ENCODE measurements at regions not wholly inside any gene's neighbourhood (a gene's known extent, or its start where the extent isn't known, plus 50 kb on each side); places are given as distances from the start of the nearest gene placed in this dataset.

DNA sequence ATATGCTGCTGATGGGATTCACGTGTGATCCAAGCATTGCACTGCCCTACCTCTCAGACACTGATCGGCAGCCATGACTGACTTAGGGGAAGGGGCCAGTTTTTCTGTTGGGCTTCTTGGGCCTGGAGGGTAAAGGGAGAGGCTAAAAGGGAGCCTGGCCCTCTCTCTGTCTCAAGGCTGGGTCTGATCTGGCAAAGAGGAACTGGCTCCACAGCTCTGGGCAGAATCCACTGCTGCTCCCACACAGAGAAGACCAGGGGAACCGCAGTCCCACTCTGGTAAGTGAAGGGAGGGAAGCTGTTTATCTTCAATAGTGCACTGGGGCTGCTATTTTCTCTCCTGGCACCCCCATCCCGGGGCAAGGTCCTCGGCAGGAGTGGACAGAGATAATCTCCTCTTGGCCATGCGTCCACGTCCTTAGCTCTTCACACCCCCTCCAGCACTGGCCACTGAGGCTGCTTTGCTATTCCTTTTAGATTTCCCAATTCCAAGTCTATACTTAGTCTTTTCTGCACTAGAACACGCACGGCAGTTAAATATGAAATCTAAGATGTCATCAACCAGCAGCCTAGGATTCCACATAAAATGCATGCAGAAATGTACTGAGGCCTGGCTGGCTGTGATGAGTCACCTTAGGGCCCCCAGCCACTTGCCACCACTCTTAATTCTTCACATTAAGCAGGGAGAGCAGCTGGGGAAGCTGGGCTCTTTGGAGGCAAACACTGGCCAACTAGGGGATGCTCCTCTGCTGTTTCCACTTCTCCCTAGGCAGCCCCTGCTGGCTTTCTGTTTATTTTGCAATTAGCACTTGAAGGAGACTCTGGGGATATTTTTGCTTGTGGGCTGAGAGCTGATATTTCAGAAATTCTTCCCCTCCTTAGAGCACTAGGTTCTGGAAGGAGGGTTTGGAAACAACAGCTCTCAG lies 87.8 kb upstream of the ARMC2 start:
- no peaks in the 10 kb centered on the region for H4K20me1 ChIP-seq
- no peak for TF ChIP-seq Cebpa-rat (IDR thresholded peaks at IDR 0.05)
- H3K36me3 ChIP-seq: no peaks in the 10 kb centered on the region
- peak overlapping the region in 1 of 11 experiments; percentile 22; a peak in 1 of 22 replicates for H3K4me2 ChIP-seq
- H3K9ac ChIP-seq: no peak overlapping the region
- H3K4me1 ChIP-seq: peaks cover 5 to 28% (median 14%) of the 10 kb centered on the region in 10 experiments; a peak in 16 of 20 replicates
- H3K4me3 ChIP-seq: no peak overlapping the region
- H3K27ac ChIP-seq: no peak overlapping the region
- H3K27me3 ChIP-seq: no peaks in the 10 kb centered on the region
- no peaks in the 10 kb centered on the region for H3K9me3 ChIP-seq (replicated peaks in 1 of 11)

GRCh38 chr6:108762394-108762793 lies 85.8 kb upstream of the ARMC2 start:
- H3K4me1 ChIP-seq: peaks cover 0 to 21% (median 5%) of the 10 kb centered on the region in 10 experiments; a peak in 10 of 20 replicates
- H3K36me3 ChIP-seq: no peaks in the 10 kb centered on the region
- no peaks in the 10 kb centered on the region for H3K9me3 ChIP-seq (replicated peaks in 1 of 11)
- no peak overlapping the region for H3K27ac ChIP-seq
- H3K4me2 ChIP-seq: peak overlapping the region in 5 of 11 experiments; percentile 30 to 50 (median 43); a peak in 10 of 22 replicates
- H4K20me1 ChIP-seq: no peaks in the 10 kb centered on the region
- no peaks in the 10 kb centered on the region for H3K27me3 ChIP-seq
- no peak for TF ChIP-seq Cebpa-rat (IDR thresholded peaks at IDR 0.05)
- no peak overlapping the region for H3K9ac ChIP-seq
- H3K4me3 ChIP-seq: no peak overlapping the region

- TF ChIP-seq Cebpa-rat (IDR thresholded peaks at IDR 0.05): no peak
- Histone ChIP-seq H3K4me1 (peaks cover 0 to 21% (median 5%) of the 10 kb centered on the region in 10 experiments; a peak in 10 of 20 replicates), H3K27me3 (no peaks in the 10 kb centered on the region), H3K36me3 (no peaks in the 10 kb centered on the region), H3K9ac (no peak overlapping the region), H3K4me2 (no peak overlapping the region), H3K9me3 (replicated peaks in 1 of 11) (no peaks in the 10 kb centered on the region), H4K20me1 (no peaks in the 10 kb centered on the region), H3K4me3 (no peak overlapping the region), H3K27ac (no peak overlapping the region)
Measured at GRCh38 chr6:108763931-108764579, 84.2 kb upstream of the ARMC2 start.

DNA sequence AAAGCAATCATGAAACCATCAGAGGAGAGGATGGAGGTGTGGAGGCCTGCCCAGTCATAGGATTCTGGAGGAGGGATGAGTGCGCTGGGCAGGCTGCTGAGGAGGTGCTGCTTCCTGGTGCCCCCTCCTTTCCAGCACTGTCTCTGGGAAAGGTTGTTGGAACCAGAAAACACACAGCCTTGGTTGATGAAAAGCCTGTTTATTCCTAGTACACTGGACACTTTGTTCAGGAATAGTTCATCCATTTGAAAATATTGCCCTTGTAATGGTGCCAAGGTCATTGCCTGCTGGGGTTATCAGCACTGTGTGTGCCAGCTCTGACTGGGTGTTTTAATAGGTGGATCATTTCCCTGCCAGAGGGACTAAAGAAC lies 83.7 kb upstream of the ARMC2 start:
- H3K9me3 ChIP-seq (replicated peaks in 1 of 11): no peaks in the 10 kb centered on the region

DNA sequence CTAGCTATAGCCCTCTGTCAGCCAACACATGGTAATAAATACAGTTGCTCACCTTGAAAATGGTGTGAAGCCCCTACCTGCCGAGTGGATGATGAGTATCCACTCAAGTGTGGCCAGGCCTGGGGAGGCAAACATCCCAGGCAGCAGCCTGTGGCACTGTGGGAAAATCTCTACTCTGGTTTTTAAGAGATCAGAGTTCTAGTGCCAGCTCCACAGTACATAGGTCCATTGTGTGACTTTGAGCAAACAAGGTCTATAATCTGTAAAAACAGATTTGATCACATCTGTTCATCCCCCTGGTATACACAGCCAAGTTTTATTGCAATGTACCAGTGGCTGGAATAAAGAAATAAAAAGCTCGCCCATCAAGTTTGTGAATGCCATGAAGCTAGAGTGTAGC lies 82.7 kb upstream of the ARMC2 start:
- Histone ChIP-seq H3K9ac (no peak overlapping the region), H3K27ac (no peak overlapping the region), H3K36me3 (no peaks in the 10 kb centered on the region), H3K4me1 (peaks cover 0 to 18% (median 5%) of the 10 kb centered on the region in 10 experiments; a peak in 10 of 20 replicates), H3K4me3 (no peak overlapping the region), H4K20me1 (no peaks in the 10 kb centered on the region), H3K27me3 (no peaks in the 10 kb centered on the region), H3K4me2 (no peak overlapping the region), H3K9me3 (replicated peaks in 1 of 11) (no peaks in the 10 kb centered on the region)
- no peak for TF ChIP-seq Cebpa-rat (IDR thresholded peaks at IDR 0.05)

More for the DNA sequence above, 83.7 kb upstream of the ARMC2 start:
- Histone ChIP-seq H3K9ac (no peak overlapping the region), H3K4me1 (peaks cover 0 to 21% (median 5%) of the 10 kb centered on the region in 10 experiments; a peak in 10 of 20 replicates), H4K20me1 (no peaks in the 10 kb centered on the region), H3K4me2 (no peak overlapping the region), H3K36me3 (no peaks in the 10 kb centered on the region), H3K27me3 (no peaks in the 10 kb centered on the region), H3K4me3 (no peak overlapping the region), H3K27ac (no peak overlapping the region)
- no peak for TF ChIP-seq Cebpa-rat (IDR thresholded peaks at IDR 0.05)

DNA sequence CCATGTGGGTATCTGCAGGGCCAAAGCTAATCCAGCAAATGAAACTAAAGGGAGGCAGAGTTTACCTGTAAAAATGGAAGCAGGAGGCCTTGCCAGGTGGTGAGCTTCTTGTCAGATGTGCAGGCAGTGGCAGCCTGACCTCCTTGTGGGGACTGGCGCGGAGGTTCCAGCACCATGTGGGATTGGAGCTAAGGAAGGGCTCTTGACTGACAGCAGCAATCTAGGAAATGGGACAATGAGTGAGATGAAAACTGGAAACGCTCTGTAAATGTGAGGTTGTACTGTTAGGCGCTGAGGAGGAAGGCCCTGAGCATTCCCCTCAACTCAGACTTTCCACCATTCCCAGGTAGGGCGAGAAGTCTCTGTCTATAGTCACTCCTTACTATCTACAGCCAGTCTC lies 81.8 kb upstream of the ARMC2 start:
- TF ChIP-seq Cebpa-rat (IDR thresholded peaks at IDR 0.05): no peak
- Histone ChIP-seq H3K27me3 (no peaks in the 10 kb centered on the region), H3K9ac (no peak overlapping the region), H3K36me3 (no peaks in the 10 kb centered on the region), H3K4me3 (no peak overlapping the region), H3K27ac (no peak overlapping the region), H4K20me1 (no peaks in the 10 kb centered on the region), H3K4me2 (no peak overlapping the region), H3K9me3 (replicated peaks in 1 of 11) (no peaks in the 10 kb centered on the region), H3K4me1 (peaks cover 0 to 17% (median 5%) of the 10 kb centered on the region in 10 experiments; a peak in 10 of 20 replicates)

DNA sequence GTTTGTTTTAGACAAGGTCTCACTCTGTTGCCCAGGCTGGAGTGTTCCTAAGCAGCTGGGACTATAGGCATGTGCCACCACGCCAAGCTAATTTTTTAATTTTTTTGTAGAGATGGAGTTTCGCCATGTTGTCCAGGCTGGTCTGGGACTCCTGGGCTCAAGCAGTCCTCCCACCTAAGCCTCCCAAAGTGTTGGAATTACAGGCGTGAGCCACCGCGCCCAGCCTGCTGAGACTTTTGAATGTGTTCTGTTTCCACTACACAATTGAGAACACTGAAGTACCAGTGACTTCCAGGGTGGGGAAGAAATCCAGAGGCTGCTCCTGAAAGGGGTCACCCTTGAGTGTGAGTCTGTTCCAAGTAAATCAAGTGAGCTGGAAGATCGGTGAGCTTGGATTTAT lies 81.3 kb upstream of the ARMC2 start:
- H3K36me3 ChIP-seq: no peaks in the 10 kb centered on the region
- H3K27ac ChIP-seq: no peak overlapping the region
- no peak overlapping the region for H3K9ac ChIP-seq
- H3K4me3 ChIP-seq: no peak overlapping the region
- TF ChIP-seq Cebpa-rat (IDR thresholded peaks at IDR 0.05): no peak
- no peaks in the 10 kb centered on the region for H3K9me3 ChIP-seq (replicated peaks in 1 of 11)
- H3K4me1 ChIP-seq: peaks cover 0 to 12% (median 4%) of the 10 kb centered on the region in 10 experiments; a peak in 10 of 20 replicates
- no peaks in the 10 kb centered on the region for H3K27me3 ChIP-seq
- H4K20me1 ChIP-seq: no peaks in the 10 kb centered on the region
- H3K4me2 ChIP-seq: no peak overlapping the region

GRCh38 chr6:108767418-108768165 lies 80.6 kb upstream of the ARMC2 start:
- no peaks in the 10 kb centered on the region for H3K9me3 ChIP-seq (replicated peaks in 1 of 11)
- no peaks in the 10 kb centered on the region for H4K20me1 ChIP-seq
- no peaks in the 10 kb centered on the region for H3K36me3 ChIP-seq
- no peak for TF ChIP-seq Cebpa-rat (IDR thresholded peaks at IDR 0.05)
- no peak overlapping the region for H3K9ac ChIP-seq
- no peaks in the 10 kb centered on the region for H3K27me3 ChIP-seq
- H3K4me2 ChIP-seq: no peak overlapping the region
- H3K4me3 ChIP-seq: no peak overlapping the region
- H3K4me1 ChIP-seq: peaks cover 0 to 5% (median under 1%) of the 10 kb centered on the region in 10 experiments; a peak in 10 of 20 replicates
- no peak overlapping the region for H3K27ac ChIP-seq

DNA sequence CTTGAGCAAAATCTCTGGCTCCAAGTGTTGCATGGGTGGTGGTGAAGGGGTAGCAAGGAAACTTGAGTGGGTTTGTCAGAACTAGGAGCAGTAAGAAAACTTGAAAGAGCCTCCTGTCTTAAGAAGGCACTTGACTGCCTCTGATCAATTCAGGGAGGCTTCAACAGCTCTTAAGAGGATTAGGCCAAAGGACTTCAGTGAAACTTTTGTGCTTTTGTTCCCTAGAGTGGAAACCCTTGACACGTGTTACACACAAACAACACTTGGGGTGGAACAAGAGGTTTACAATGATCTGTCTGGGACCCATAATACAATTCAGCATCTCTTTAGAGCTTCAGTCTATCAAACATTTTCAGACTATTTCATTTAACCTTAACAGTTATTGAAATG lies 80.1 kb upstream of the ARMC2 start:
- Histone ChIP-seq H3K27me3 (no peaks in the 10 kb centered on the region), H3K36me3 (no peaks in the 10 kb centered on the region), H3K9ac (no peak overlapping the region), H3K4me1 (no peaks in the 10 kb centered on the region), H4K20me1 (no peaks in the 10 kb centered on the region), H3K9me3 (replicated peaks in 1 of 11) (no peaks in the 10 kb centered on the region), H3K27ac (no peak overlapping the region), H3K4me3 (no peak overlapping the region), H3K4me2 (no peak overlapping the region)
- TF ChIP-seq Cebpa-rat (IDR thresholded peaks at IDR 0.05): no peak

Data from BLaER1 treated with 17β-estradiol and CSF1 and Interleukin-3, amounts not matched to agents 10 nM and 100 nM (cell line).